NCI-H2107 treated with DMSO at 0.1 percent for 48 hours (cell line): ENCODE measurements at regions not wholly inside any gene's neighbourhood (a gene's known extent, or its start where the extent isn't known, plus 50 kb on each side); places are given as distances from the start of the nearest gene placed in this dataset.
A peak's percentile ranks its signal among the peaks of the same experiment; 100 is the strongest.
"Not testable (repeated sequence)": the region's sequence is repeated elsewhere in the genome, so short reads cannot be mapped to it uniquely, and the experiment has no call there.

ENCODE experiments used
- DNase-seq: peaks from one replicate; lab custom pipeline; 2025; ENCODE audit not compliant: unreplicated experiment; lab: John Stamatoyannopoulos, UW

- no peak for DNase-seq
These were observed 193.6 kb downstream of the FAM43A start for GRCh38 chr3:194879126-194879877.

- peak; percentile 33 for DNase-seq
These were observed 194.6 kb downstream of the FAM43A start for GRCh38 chr3:194879991-194880939.

- no peak for DNase-seq
These were observed 195.6 kb downstream of the FAM43A start for GRCh38 chr3:194880940-194881925.

GRCh38 chr3:194884649-194885315, 199.1 kb downstream of the FAM43A start:
- DNase-seq, result no peak

GRCh38 chr3:194885766-194886165, 200.1 kb downstream of the FAM43A start:
- DNase-seq, result no peak

- DNase-seq, result no peak
These were observed 201.2 kb downstream of the FAM43A start for GRCh38 chr3:194886836-194887235.

- DNase-seq, result not testable (repeated sequence)
These were observed 202.4 kb downstream of the FAM43A start for GRCh38 chr3:194888062-194888461.

GRCh38 chr3:194888916-194889315, 203.2 kb downstream of the FAM43A start:
- DNase-seq, result no peak

- DNase-seq, result no peak
These were observed 204.4 kb downstream of the FAM43A start for GRCh38 chr3:194890091-194890490.

GRCh38 chr3:194893121-194893987, 207.7 kb downstream of the FAM43A start:
- DNase-seq, result no peak

- no peak for DNase-seq
These were observed 208.9 kb downstream of the FAM43A start for GRCh38 chr3:194894538-194894937.

- DNase-seq, result no peak
These were observed 215.3 kb downstream of the FAM43A start for GRCh38 chr3:194900854-194901522.

GRCh38 chr3:194903447-194903846, 217.8 kb downstream of the FAM43A start:
- DNase-seq, result not testable (repeated sequence)

GRCh38 chr3:194904999-194905398, 219.3 kb downstream of the FAM43A start:
- not testable (repeated sequence) for DNase-seq

GRCh38 chr3:194905696-194906095, 220.0 kb downstream of the FAM43A start:
- DNase-seq, result peak; percentile 93

GRCh38 chr3:194906229-194906629, 220.5 kb downstream of the FAM43A start:
- no peak for DNase-seq

GRCh38 chr3:194906970-194907629, 221.4 kb downstream of the FAM43A start:
- peak; percentile 19 for DNase-seq

- DNase-seq, result no peak
These were observed 222.1 kb downstream of the FAM43A start for GRCh38 chr3:194907811-194908210.
